Endothelial cell of umbilical vein (primary cell): ENCODE measurements at regions not wholly inside any gene's neighbourhood (a gene's known extent, or its start where the extent isn't known, plus 50 kb on each side); places are given as distances from the start of the nearest gene placed in this dataset.

Experiments
- BruUV-seq: library from RNA; stranded (reverse); fragments of 400-500 nt; replicated peaks from 2 replicates; lab custom pipeline; 2021; lab: Mats Ljungman, UMichigan
- CTCF ChIA-PET: fragments of 300-600, 350-600 bp; sonication (Branson Sonifier 250); formaldehyde crosslinking; loops from one replicate; lab custom pipeline; 2021; ENCODE audit warnings: antibody characterized with exemption, inconsistent platforms; lab: Charles Lee
- POLR2A ChIA-PET: fragments of 300-600, 350-600 bp; sonication (Branson Sonifier 250); formaldehyde crosslinking; loops from one replicate; lab custom pipeline; 2021; ENCODE audit warnings: antibody characterized with exemption, inconsistent platforms; lab: Charles Lee
- DNase-seq: peaks from one replicate; pipeline ENCODE4 v3.0.0-alpha.2; 2011; ENCODE audit warnings: low read depth, low spot score
- FAIRE-seq: peaks from 2 replicates; lab custom pipeline; 2011; peaks lifted over from hg19 to GRCh38; lab: Jason Lieb, UNC
- H2AFZ ChIP-seq: 2 replicates; pipeline ENCODE4 v1.6.0; 2012; ENCODE audit warnings: low read depth, low read length, control low read depth, inconsistent platforms
- H3K27ac ChIP-seq: 2 replicates; pipeline ENCODE4 v1.5.1; 2011; ENCODE audit warnings: low read depth, mild to moderate bottlenecking, control low read depth, low read length, moderate library complexity; ENCODE audit not compliant: insufficient read depth
- H3K27me3 ChIP-seq, 2 experiments: 2 replicates each; pipeline versions ENCODE4 v1.6.0 to v1.6.1; 2011; ENCODE audit warnings: low read length in 2 of 2, mixed read lengths in 1 of 2; ENCODE audit not compliant: control insufficient read depth in 2 of 2, insufficient read depth in 2 of 2
- H3K36me3 ChIP-seq, 2 experiments: 2 replicates in 1 of 2; 3 replicates in 1 of 2; pipeline ENCODE4 v1.5.1; 2011; ENCODE audit warnings: low read length in 2 of 2, mild to moderate bottlenecking in 1 of 2, moderate library complexity in 1 of 2; ENCODE audit not compliant: control insufficient read depth in 2 of 2, insufficient read depth in 2 of 2; ENCODE audit errors: extremely low read depth in 1 of 2
- H3K4me1 ChIP-seq: 3 replicates; pipeline ENCODE4 v1.5.1; 2011; ENCODE audit warnings: mild to moderate bottlenecking, low read length; ENCODE audit not compliant: control insufficient read depth, insufficient read depth; ENCODE audit errors: extremely low read depth
- H3K4me2 ChIP-seq: 2 replicates; pipeline ENCODE4 v1.6.1; 2011; ENCODE audit warnings: low read length, control low read depth, mixed read lengths; ENCODE audit not compliant: insufficient read depth
- H3K4me3 ChIP-seq, 3 experiments: fragments of 200-600 bp in 1 of 3; sonication (generic), shearing (Covaris generic) in 1 of 3; replicated peaks in 1 of 3; 2 replicates each; pipeline ENCODE4 v1.5.1; 2011 to 2016; ENCODE audit warnings: control low read depth in 3 of 3, low read length in 3 of 3, mild to moderate bottlenecking in 2 of 3, inconsistent platforms in 1 of 3, low read depth in 1 of 3, moderate library complexity in 1 of 3; ENCODE audit not compliant: insufficient read depth in 1 of 3
- H3K79me2 ChIP-seq: 2 replicates; pipeline ENCODE4 v1.6.0; 2012; ENCODE audit warnings: low read length, inconsistent platforms; ENCODE audit not compliant: control insufficient read depth, insufficient read depth
- H3K9ac ChIP-seq: replicated peaks from 2 replicates; pipeline ENCODE3; 2011; ENCODE audit warnings: low read length, control low read depth; ENCODE audit not compliant: insufficient read depth; ENCODE audit errors: extremely low read depth
- H3K9me1 ChIP-seq: replicated peaks from 3 replicates; pipeline ENCODE4 v1.6.0; 2011; ENCODE audit warnings: mild to moderate bottlenecking, low read length; ENCODE audit not compliant: control insufficient read depth, insufficient read depth; ENCODE audit errors: extremely low read depth
- H3K9me3 ChIP-seq: replicated peaks from 2 replicates; pipeline ENCODE4 v1.5.1; 2012; ENCODE audit warnings: low read length, inconsistent platforms; ENCODE audit not compliant: control insufficient read depth, insufficient read depth
- H4K20me1 ChIP-seq: replicated peaks from 2 replicates; pipeline ENCODE3; 2011; ENCODE audit warnings: mild to moderate bottlenecking, low read length; ENCODE audit not compliant: control insufficient read depth, insufficient read depth; ENCODE audit errors: extremely low read depth
- EZH2 ChIP-seq: IDR thresholded peaks from 2 replicates; pipeline ENCODE4 v1.6.1; 2012; ENCODE audit warnings: borderline replicate concordance, low read depth, mild to moderate bottlenecking, moderate library complexity, low read length, inconsistent platforms; ENCODE audit not compliant: severe bottlenecking
- FOS ChIP-seq: IDR thresholded peaks from 2 replicates; pipeline ENCODE4 v1.6.1; 2011; ENCODE audit warnings: mild to moderate bottlenecking, low read length, moderate library complexity, borderline replicate concordance; ENCODE audit not compliant: insufficient read depth
- GATA2 ChIP-seq: IDR thresholded peaks from 2 replicates; pipeline ENCODE4 v1.7.0; 2011; ENCODE audit warnings: low read depth, mild to moderate bottlenecking, moderate library complexity, mixed read lengths, low read length; ENCODE audit not compliant: insufficient read length, insufficient read depth
- JUN ChIP-seq: IDR thresholded peaks from 2 replicates; pipeline ENCODE4 v1.6.1; 2011; ENCODE audit warnings: borderline replicate concordance, low read depth; ENCODE audit not compliant: insufficient read length, insufficient read depth
- MYC ChIP-seq: IDR thresholded peaks from one replicate; pipeline ENCODE4 v1.6.1; 2011; ENCODE audit warnings: mild to moderate bottlenecking, low read depth, low read length
- POLR2A ChIP-seq: IDR thresholded peaks from 2 replicates; pipeline ENCODE4 v1.6.1; 2012; ENCODE audit warnings: low read depth, mild to moderate bottlenecking, control low read depth, low read length
- dilution Hi-C: fragments of 300-500 bp; cut with MboI; formaldehyde crosslinking; loops from one replicate; pipeline ENCODE4 v1.15.0; 2019; ENCODE audit warnings: low sequenced_read_pairs; ENCODE audit not compliant: extremely low pct_ligation_motif_present
- intact Hi-C: fragments of 100-400 bp; cut with micrococcal nuclease; formaldehyde crosslinking; loops from one replicate; pipeline ENCODE4 v1.10.0; 2022
- TF ChIP-seq, protein P1 (sequence below), 2 donors: IDR thresholded peaks; 1 replicate in 1 of 2; 2 replicates in 1 of 2; pipeline ENCODE4 v1.5.1; 2011; ENCODE audit warnings: low read length in 2 of 2, mild to moderate bottlenecking in 2 of 2, moderate library complexity in 2 of 2, control low read depth in 1 of 2, inconsistent platforms in 1 of 2, low read depth in 1 of 2; ENCODE audit not compliant: insufficient read depth in 1 of 2; ENCODE audit errors: extremely low read depth in 1 of 2
- TF ChIP-seq, protein P2 (sequence below): IDR thresholded peaks from 2 replicates; pipeline ENCODE4 v1.6.1; 2011; ENCODE audit not compliant: insufficient read depth, insufficient read length

DNA sequence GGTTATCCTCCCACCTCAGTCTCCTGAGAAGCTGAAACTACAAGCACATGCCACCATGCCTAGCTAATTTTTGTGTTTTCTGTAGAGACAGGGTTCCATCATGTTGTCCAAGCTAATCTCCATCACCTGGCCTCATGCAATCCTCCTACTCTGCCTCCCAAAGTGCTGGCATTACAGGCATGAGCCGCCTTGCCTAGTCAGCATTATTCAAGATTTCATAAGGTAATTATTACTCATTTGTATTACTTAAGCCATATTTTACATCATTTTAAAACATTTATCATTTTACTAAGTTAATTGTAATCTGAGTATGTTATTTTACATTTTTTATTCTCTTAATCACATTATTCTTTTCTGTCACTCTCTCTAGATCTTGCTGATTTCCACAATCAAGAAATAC is 1575.6 kb downstream of the NCAM2 start:
- Histone ChIP-seq H2AFZ (peak overlapping the region; percentile 57), H3K4me3 (no peak overlapping the region), H3K27ac (no peak overlapping the region), H3K79me2 (no peaks in the 10 kb centered on the region), H3K4me1 (peaks cover 3% of the 10 kb centered on the region), H3K9ac (no peak overlapping the region), H4K20me1 (no peaks in the 10 kb centered on the region), H3K4me2 (no peak overlapping the region), H3K9me1 (no peaks in the 10 kb centered on the region), H3K9me3 (no peaks in the 10 kb centered on the region), H3K36me3 (no peaks in the 10 kb centered on the region), H3K27me3 (no peaks in the 10 kb centered on the region)
- ChIA-PET POLR2A (no interaction called here), CTCF (interaction anchor here (1.1 to 2.1 kb wide), 2 partner anchors 14 to 442 kb away, joined by 3 to 8 read pairs; no protein-coding TSS in a partner anchor)
- intact Hi-C loops = loop anchor here (2.0 kb wide), 1 partner anchor 137 kb away; no protein-coding TSS in a partner anchor
- no peak for FAIRE-seq
- dilution Hi-C loops = no loop called here
- no TSS peak for BruUV-seq
- no peak for DNase-seq
- TF ChIP-seq POLR2A (no peak), GATA2 (no peak), EZH2 (no peak), JUN (no peak), FOS (no peak), MYC (no peak)

DNA sequence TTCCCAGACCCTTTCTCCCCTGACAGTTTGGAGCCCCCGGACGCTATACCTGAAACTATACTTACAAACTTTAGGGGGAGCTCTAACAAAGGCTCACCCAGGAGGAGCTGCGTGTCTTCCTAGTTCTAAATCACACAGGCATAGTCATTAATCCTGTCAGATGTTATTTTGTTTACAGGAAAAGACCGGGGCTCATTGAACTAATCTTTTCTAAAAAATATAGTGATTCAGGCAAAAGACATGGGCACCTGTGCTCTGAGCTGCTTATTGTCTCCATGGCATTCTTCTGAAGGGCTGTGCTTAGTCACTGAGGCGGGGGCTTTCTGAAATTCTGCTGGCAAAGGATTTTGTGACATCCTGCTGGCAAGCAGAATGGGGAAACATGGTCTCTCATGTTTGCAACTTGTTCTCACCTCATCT is 1577.0 kb downstream of the NCAM2 start:
- Histone ChIP-seq H2AFZ (peak overlapping the region; percentile 82), H3K4me2 (peak overlapping the region; percentile 61), H3K27ac (no peak overlapping the region), H3K27me3 (no peaks in the 10 kb centered on the region), H3K36me3 (no peaks in the 10 kb centered on the region), H3K9ac (peak overlapping the region; percentile 39), H3K4me3 (no peak overlapping the region), H3K79me2 (no peaks in the 10 kb centered on the region), H3K4me1 (peaks cover 3% of the 10 kb centered on the region), H3K9me1 (no peaks in the 10 kb centered on the region), H4K20me1 (no peaks in the 10 kb centered on the region), H3K9me3 (no peaks in the 10 kb centered on the region)
- FAIRE-seq = peak; percentile 61
- dilution Hi-C loops (no loop called here), intact Hi-C loops (loop anchor here (1.0 to 2.0 kb wide), 6 partner anchors 136 to 826 kb away; no protein-coding TSS in a partner anchor)
- CTCF ChIA-PET = interaction anchor here (0.5 to 2.1 kb wide), 23 partner anchors 10 to 1471 kb away, joined by 3 to 25 read pairs (median 5); no protein-coding TSS in a partner anchor
- POLR2A ChIA-PET = no interaction called here
- BruUV-seq = no TSS peak
- TF ChIP-seq, protein P1, sequence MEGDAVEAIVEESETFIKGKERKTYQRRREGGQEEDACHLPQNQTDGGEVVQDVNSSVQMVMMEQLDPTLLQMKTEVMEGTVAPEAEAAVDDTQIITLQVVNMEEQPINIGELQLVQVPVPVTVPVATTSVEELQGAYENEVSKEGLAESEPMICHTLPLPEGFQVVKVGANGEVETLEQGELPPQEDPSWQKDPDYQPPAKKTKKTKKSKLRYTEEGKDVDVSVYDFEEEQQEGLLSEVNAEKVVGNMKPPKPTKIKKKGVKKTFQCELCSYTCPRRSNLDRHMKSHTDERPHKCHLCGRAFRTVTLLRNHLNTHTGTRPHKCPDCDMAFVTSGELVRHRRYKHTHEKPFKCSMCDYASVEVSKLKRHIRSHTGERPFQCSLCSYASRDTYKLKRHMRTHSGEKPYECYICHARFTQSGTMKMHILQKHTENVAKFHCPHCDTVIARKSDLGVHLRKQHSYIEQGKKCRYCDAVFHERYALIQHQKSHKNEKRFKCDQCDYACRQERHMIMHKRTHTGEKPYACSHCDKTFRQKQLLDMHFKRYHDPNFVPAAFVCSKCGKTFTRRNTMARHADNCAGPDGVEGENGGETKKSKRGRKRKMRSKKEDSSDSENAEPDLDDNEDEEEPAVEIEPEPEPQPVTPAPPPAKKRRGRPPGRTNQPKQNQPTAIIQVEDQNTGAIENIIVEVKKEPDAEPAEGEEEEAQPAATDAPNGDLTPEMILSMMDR (IDR thresholded peaks at IDR 0.05; ENCODE audit: extremely low read depth in 1 of 2, insufficient read depth in 1 of 2, low read depth in 1 of 2, low read length in 2 of 2) = peak; percentile 49 to 51
- TF ChIP-seq FOS = peak; percentile 26
- peak; percentile 30 for TF ChIP-seq JUN
- TF ChIP-seq, protein P2, sequence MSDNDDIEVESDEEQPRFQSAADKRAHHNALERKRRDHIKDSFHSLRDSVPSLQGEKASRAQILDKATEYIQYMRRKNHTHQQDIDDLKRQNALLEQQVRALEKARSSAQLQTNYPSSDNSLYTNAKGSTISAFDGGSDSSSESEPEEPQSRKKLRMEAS = no peak
- DNase-seq = peak; percentile 93
